Right lobe of liver (tissue), 4 donors: ENCODE measurements at regions not wholly inside any gene's neighbourhood (a gene's known extent, or its start where the extent isn't known, plus 50 kb on each side); places are given as distances from the start of the nearest gene placed in this dataset.

Experiments used
- CTCF ChIP-seq, 4 donors: fragments of 200-600 bp in 3 of 4; fragments of 450-650 bp in 1 of 4; IDR thresholded peaks; one replicate each; pipeline versions ENCODE4 v1.5.1 to v1.8.0; 2016 to 2022; ENCODE audit warnings: antibody characterized with exemption in 4 of 4, mild to moderate bottlenecking in 2 of 4
- POLR2A ChIP-seq: fragments of 450-650 bp; IDR thresholded peaks from one replicate; pipeline ENCODE4 v1.6.1; 2017; ENCODE audit warnings: antibody characterized with exemption, mild to moderate bottlenecking
- donor health status: DM: no; HTN: no; CAD: no.
- donor health status: DM: no; HTN: no; CAD: no.
- donor health status: DM: no; HTN: yes; CAD: no.

- TF ChIP-seq CTCF (IDR thresholded peaks at IDR 0.05) (no peak), POLR2A (no peak)
Observed at GRCh38 chr18:59980188-59980637, 80.4 kb downstream of the PMAIP1 start.
